ENCODE measurements at regions not wholly inside any gene's neighbourhood (a gene's known extent, or its start where the extent isn't known, plus 50 kb on each side); places are given as distances from the start of the nearest gene placed in this dataset.

DNA sequence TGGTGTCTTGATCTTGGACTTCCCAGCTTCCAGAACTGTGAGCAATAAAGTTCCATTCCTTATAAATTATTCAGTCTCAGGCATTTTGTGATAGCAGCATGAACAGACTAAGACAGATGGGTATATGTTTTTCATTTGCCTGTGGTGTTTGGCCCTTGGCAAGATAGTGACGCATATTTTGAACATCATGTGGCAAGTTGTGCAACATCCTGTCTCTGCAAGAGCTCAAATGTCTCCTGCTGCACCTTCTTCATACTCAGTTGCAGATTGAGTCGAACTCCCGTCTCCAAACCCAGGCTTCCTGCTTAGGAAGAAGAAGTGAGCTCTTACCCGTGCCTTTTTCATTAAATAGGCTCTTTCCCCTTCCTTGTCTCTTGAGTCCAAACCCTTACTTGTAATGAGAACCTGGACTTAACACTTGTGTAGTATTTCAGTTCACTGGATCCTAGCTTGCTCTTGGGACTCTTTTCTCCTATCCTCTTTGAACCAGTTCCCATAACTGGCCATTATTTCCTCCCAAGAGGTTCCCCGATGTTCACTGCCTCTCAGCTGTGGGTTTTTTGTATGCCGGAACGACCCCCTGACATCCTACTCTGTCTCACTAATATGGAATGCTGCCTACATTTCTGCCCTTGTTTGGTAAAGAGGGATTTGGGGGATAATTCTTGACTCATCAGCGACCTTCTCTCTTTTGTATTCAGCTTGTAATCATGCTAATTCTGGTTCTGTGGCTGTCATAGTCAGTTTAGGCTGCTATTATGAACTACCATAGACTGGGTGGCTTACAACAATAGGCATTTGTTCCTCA is 125.0 kb upstream of the KCNK2 start:
- Histone ChIP-seq H2BK120ac (replicated peaks; ENCODE audit: low read depth, low read length) (no peak overlapping the region), H2BK15ac (ENCODE audit: low read length) (no peak overlapping the region), H2BK20ac (ENCODE audit: low read length) (no peak overlapping the region), H3K4me1 (replicated peaks in 1 of 4; ENCODE audit: control insufficient read depth in 3 of 4, insufficient read depth in 4 of 4, low read length in 3 of 4) (no peaks in the 10 kb centered on the region), H3K23me2 (ENCODE audit: low read depth, low read length) (no peaks in the 10 kb centered on the region), H3K18ac (ENCODE audit: extremely low read depth, low read length) (no peak overlapping the region), H3K14ac (ENCODE audit: insufficient read length) (no peak overlapping the region), H4K20me1 (replicated peaks in 1 of 2; ENCODE audit: control insufficient read depth in 1 of 2, insufficient read depth in 2 of 2, low read length in 2 of 2) (no peaks in the 10 kb centered on the region), H3K23ac (ENCODE audit: insufficient read length) (no peak overlapping the region), H3K56ac (replicated peaks; ENCODE audit: insufficient read length, low read depth, low read length) (no peak overlapping the region), H3K9ac (replicated peaks in 1 of 4; ENCODE audit: extremely low read depth in 1 of 4, low read depth in 3 of 4, low read length in 3 of 4) (no peak overlapping the region), H3K9me3 (ENCODE audit: insufficient read depth in 2 of 2, low read depth in 1 of 2, low read length in 1 of 2) (peaks cover 0 to 6% of the 10 kb centered on the region in 2 experiments; a peak in 1 of 4 replicates), H3K27me3 (replicated peaks in 1 of 4; ENCODE audit: control insufficient read depth in 3 of 4, extremely low read depth in 1 of 4, insufficient read depth in 3 of 4, low read length in 3 of 4) (no peaks in the 10 kb centered on the region), H4K5ac (ENCODE audit: insufficient read length, low read depth, low read length) (no peak overlapping the region), H4K8ac (ENCODE audit: extremely low read depth, insufficient read depth, low read length) (no peak overlapping the region), H3K27ac (ENCODE audit: low read depth, low read length) (no peak overlapping the region), H2AFZ (ENCODE audit: low read length) (no peak overlapping the region), H4K91ac (replicated peaks; ENCODE audit: insufficient read length, low read length) (no peak overlapping the region), H3K4me2 (ENCODE audit: insufficient read depth in 1 of 2, low read depth in 2 of 2, low read length in 2 of 2) (no peak overlapping the region), H2BK12ac (ENCODE audit: low read depth, low read length) (no peak overlapping the region), H3K36me3 (ENCODE audit: control insufficient read depth in 2 of 4, insufficient read depth in 4 of 4, low read length in 3 of 4) (no peaks in the 10 kb centered on the region), H3K79me1 (ENCODE audit: low read depth, low read length) (no peaks in the 10 kb centered on the region), H2BK5ac (ENCODE audit: low read depth, low read length) (no peak overlapping the region), H2AK5ac (ENCODE audit: low read depth, low read length) (no peak overlapping the region), H3K79me2 (ENCODE audit: control insufficient read depth in 1 of 2, insufficient read depth in 2 of 2, low read length in 2 of 2) (no peaks in the 10 kb centered on the region), H3K4me3 (ENCODE audit: extremely low read depth in 1 of 4, insufficient read depth in 2 of 4, low read depth in 3 of 4, low read length in 4 of 4) (no peak overlapping the region), H3K4ac (replicated peaks; ENCODE audit: insufficient read length, low read depth, low read length) (no peak overlapping the region)
- DNase-seq (ENCODE audit: low read depth in 1 of 2, low spot score in 2 of 2): no peak
- CTCF ChIA-PET (ENCODE audit: partially characterized antibody): interaction anchor here (0.7 to 1.1 kb wide), 2 partner anchors 10 to 17 kb away, joined by 3 read pairs; no protein-coding TSS in a partner anchor
- POLR2A ChIA-PET (ENCODE audit: partially characterized antibody): no interaction called here
- no peak for FAIRE-seq
- WGBS, 2 experiments (ENCODE audit: extremely low coverage in 1 of 2, insufficient coverage in 1 of 2, insufficient read length in 1 of 2, insufficient replicate concordance in 2 of 2, low coverage in 1 of 2, low lambda C conversion rate in 2 of 2, missing lambda C conversion rate in 1 of 2): 91% methylated on average over 8 of the region's 8 CpGs; no CpG with 5 or more reads in 1 of the 2 experiments
- no peak for TF ChIP-seq SP2 (IDR thresholded peaks at IDR 0.05; ENCODE audit: low read length)
